SK-N-SH treated with all-trans-retinoic acid at 6 μM for 48 hours (cell line): ENCODE measurements at regions not wholly inside any gene's neighbourhood (a gene's known extent, or its start where the extent isn't known, plus 50 kb on each side); places are given as distances from the start of the nearest gene placed in this dataset.
"Not testable (repeated sequence)": the region's sequence is repeated elsewhere in the genome, so short reads cannot be mapped to it uniquely, and the experiment has no call there.

Source experiments
- ATAC-seq: fragments of 200-7000 bp; cut with Tn5 transposase; 3 replicates; pipeline ENCODE4 v1.9.1; 2020; ENCODE audit warnings: mild to moderate bottlenecking, moderate library complexity
- ARNTL ChIP-seq: fragments of 450-650 bp; formaldehyde crosslinking; IDR thresholded peaks from 2 replicates; pipeline ENCODE4 v1.5.0; 2020; ENCODE audit warnings: low read depth, mild to moderate bottlenecking, moderate library complexity, borderline replicate concordance
- BACH2 ChIP-seq: fragments of 250-450 bp; sonication (Bioruptor Pico); IDR thresholded peaks from 2 replicates; pipeline ENCODE4 v1.9.0; 2021; ENCODE audit warnings: mild to moderate bottlenecking, borderline replicate concordance
- CREB5 ChIP-seq: fragments of 250-450 bp; sonication (Bioruptor Pico); IDR thresholded peaks from 2 replicates; pipeline ENCODE4 v1.5.1; 2020; ENCODE audit warnings: low read depth, mild to moderate bottlenecking, moderate library complexity
- CSRNP3 ChIP-seq: fragments of 250-450 bp; sonication (Bioruptor Pico); IDR thresholded peaks from 2 replicates; pipeline ENCODE4 v1.5.1; 2021; ENCODE audit warnings: mild to moderate bottlenecking, moderate library complexity
- ISL1 ChIP-seq: fragments of 250-450 bp; sonication (Bioruptor Pico); IDR thresholded peaks from 2 replicates; pipeline ENCODE4 v2.1.2; 2022; ENCODE audit warnings: mild to moderate bottlenecking, moderate library complexity
- PATZ1 ChIP-seq: fragments of 250-450 bp; sonication (Bioruptor Pico); IDR thresholded peaks from 2 replicates; pipeline ENCODE4 v1.8.0; 2020; ENCODE audit warnings: mild to moderate bottlenecking, moderate library complexity, borderline replicate concordance
- PPARA ChIP-seq: fragments of 250-450 bp; sonication (Bioruptor Pico); IDR thresholded peaks from 2 replicates; pipeline ENCODE4 v1.5.0; 2020; ENCODE audit warnings: mild to moderate bottlenecking, borderline replicate concordance
- RARB ChIP-seq: fragments of 250-450 bp; sonication (Bioruptor Pico); IDR thresholded peaks from 2 replicates; pipeline ENCODE4 v1.8.0; 2021; ENCODE audit warnings: mild to moderate bottlenecking, moderate library complexity
- SNAI2 ChIP-seq: fragments of 250-450 bp; sonication (Bioruptor Pico); IDR thresholded peaks from 2 replicates; pipeline ENCODE4 v1.5.0; 2020; ENCODE audit warnings: mild to moderate bottlenecking, moderate library complexity
- TCF4 ChIP-seq: fragments of 250-450 bp; sonication (Bioruptor Pico); IDR thresholded peaks from 2 replicates; pipeline ENCODE4 v1.8.0; 2021; ENCODE audit warnings: mild to moderate bottlenecking, moderate library complexity, borderline replicate concordance
- TOX ChIP-seq: fragments of 250-450 bp; sonication (Bioruptor Pico); IDR thresholded peaks from 2 replicates; pipeline ENCODE4 v1.8.0; 2021; ENCODE audit warnings: mild to moderate bottlenecking, moderate library complexity, borderline replicate concordance
- TSHZ2 ChIP-seq: fragments of 250-450 bp; sonication (Bioruptor Pico); IDR thresholded peaks from 2 replicates; pipeline ENCODE4 v1.5.0; 2020; ENCODE audit warnings: mild to moderate bottlenecking, moderate library complexity
- ZC3H10 ChIP-seq: fragments of 250-450 bp; sonication (Bioruptor Pico); IDR thresholded peaks from 2 replicates; pipeline ENCODE4 v1.5.1; 2021; ENCODE audit warnings: mild to moderate bottlenecking, moderate library complexity
- ZFP3 ChIP-seq: fragments of 250-450 bp; sonication (Bioruptor Pico); IDR thresholded peaks from 2 replicates; pipeline ENCODE4 v1.5.0; 2020; ENCODE audit warnings: mild to moderate bottlenecking, moderate library complexity
- ZFP30 ChIP-seq: fragments of 450-650 bp; formaldehyde crosslinking; IDR thresholded peaks from 2 replicates; pipeline ENCODE4 v1.5.0; 2022; ENCODE audit warnings: mild to moderate bottlenecking, moderate library complexity
- ZNF565 ChIP-seq: fragments of 450-650 bp; formaldehyde crosslinking; conservative IDR thresholded peaks from 2 replicates; pipeline ENCODE4 v1.5.0; 2020; ENCODE audit warnings: low read depth, mild to moderate bottlenecking, moderate library complexity
- ZNF8 ChIP-seq: fragments of 450-650 bp; formaldehyde crosslinking; IDR thresholded peaks from 2 replicates; pipeline ENCODE4 v1.5.0; 2020; ENCODE audit warnings: mild to moderate bottlenecking, moderate library complexity

GRCh38 chr18:11343096-11343495 is 193.7 kb upstream of the PIEZO2 start (continued):
- TF ChIP-seq CREB5 (CRISPR knock-in tag), result no peak
- no peak for TF ChIP-seq ZC3H10 (CRISPR knock-in tag)
- no peak for TF ChIP-seq BACH2 (CRISPR knock-in tag)
- TF ChIP-seq ARNTL (CRISPR knock-in tag), result no peak

- ATAC-seq, result not testable (repeated sequence)
Measured at GRCh38 chr18:11342115-11342514, 192.7 kb upstream of the PIEZO2 start.

GRCh38 chr18:11339188-11339775 is 189.9 kb upstream of the PIEZO2 start:
- no peak for ATAC-seq

More at GRCh38 chr18:11339188-11339775, 189.9 kb upstream of the PIEZO2 start:
- TF ChIP-seq ZFP3 (CRISPR knock-in tag), result no peak
- no peak for TF ChIP-seq ZNF565 (CRISPR knock-in tag)
- no peak for TF ChIP-seq ZFP30 (CRISPR knock-in tag)
- TF ChIP-seq ISL1, result no peak
- no peak for TF ChIP-seq ZNF8 (CRISPR knock-in tag)
- TF ChIP-seq TCF4, result no peak
- no peak for TF ChIP-seq ARNTL (CRISPR knock-in tag)
- no peak for TF ChIP-seq SNAI2 (CRISPR knock-in tag)
- TF ChIP-seq CREB5 (CRISPR knock-in tag), result no peak
- TF ChIP-seq CSRNP3, result no peak
- no peak for TF ChIP-seq TOX (CRISPR knock-in tag)
- TF ChIP-seq ZC3H10 (CRISPR knock-in tag), result no peak
- TF ChIP-seq RARB (CRISPR knock-in tag), result no peak
- no peak for TF ChIP-seq PPARA (CRISPR knock-in tag)
- no peak for TF ChIP-seq TSHZ2 (CRISPR knock-in tag)
- TF ChIP-seq PATZ1 (CRISPR knock-in tag), result no peak
